ENCODE measurements at regions not wholly inside any gene's neighbourhood (a gene's known extent, or its start where the extent isn't known, plus 50 kb on each side); places are given as distances from the start of the nearest gene placed in this dataset.

DNA sequence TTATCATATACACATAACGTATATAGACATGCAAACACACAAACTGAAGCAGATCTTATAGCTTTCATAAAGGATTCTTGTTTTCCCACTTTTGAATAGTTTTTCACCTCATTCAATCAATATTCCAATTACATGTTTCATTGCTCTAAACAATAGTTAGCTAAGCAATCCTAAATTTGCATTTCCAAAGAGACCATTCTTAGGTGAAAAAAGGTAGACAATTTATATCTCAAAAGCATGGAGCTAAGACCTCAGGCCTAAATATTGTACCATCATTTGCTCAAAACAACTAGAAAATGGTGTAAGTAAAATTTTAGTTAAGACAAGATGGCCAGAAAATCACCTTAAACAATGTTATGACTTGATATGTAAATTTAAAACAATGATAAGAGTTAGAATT, 1148.5 kb upstream of the DIAPH2 start:
- DNase-seq (ENCODE audit: low spot score): no peak
- Histone ChIP-seq H3K9ac (ENCODE audit: insufficient read depth, low read depth, low read length) (no peak overlapping the region), H2AFZ (ENCODE audit: low read length) (no peak overlapping the region), H3K27ac (ENCODE audit: extremely low read length, insufficient read depth, low read length) (no peak overlapping the region), H4K20me1 (ENCODE audit: insufficient read depth, low read length) (no peaks in the 10 kb centered on the region), H3K4me2 (ENCODE audit: low read depth, low read length) (no peak overlapping the region), H3K9me3 (ENCODE audit: low read length) (no peaks in the 10 kb centered on the region), H3K36me3 (replicated peaks in 1 of 2; ENCODE audit: control insufficient read depth in 1 of 2, insufficient read depth in 2 of 2, low read length in 2 of 2) (no peaks in the 10 kb centered on the region), H3K27me3 (ENCODE audit: control insufficient read depth in 1 of 2, insufficient read depth in 2 of 2, low read length in 2 of 2) (no peaks in the 10 kb centered on the region), H3K4me3 (replicated peaks in 1 of 3; ENCODE audit: insufficient read depth in 1 of 3, low read depth in 2 of 3, low read length in 3 of 3) (no peak overlapping the region), H3K4me1 (ENCODE audit: insufficient read depth, low read length) (no peaks in the 10 kb centered on the region), H3K79me2 (ENCODE audit: insufficient read depth, low read length) (no peaks in the 10 kb centered on the region)
- ATAC-seq: no peak
- intact Hi-C loops (cut with micrococcal nuclease; ENCODE audit: unreplicated experiment): no loop called here
- FAIRE-seq: no peak
- 0% methylated on average over 1 of the region's 1 CpG for WGBS (ENCODE audit: low lambda C conversion rate)
- CTCF ChIA-PET (ENCODE audit: low intra/inter-chr PET ratio, low total read pairs): no interaction called here
- BruUV-seq (replicated peaks): no TSS peak
- TF ChIP-seq, protein P1, sequence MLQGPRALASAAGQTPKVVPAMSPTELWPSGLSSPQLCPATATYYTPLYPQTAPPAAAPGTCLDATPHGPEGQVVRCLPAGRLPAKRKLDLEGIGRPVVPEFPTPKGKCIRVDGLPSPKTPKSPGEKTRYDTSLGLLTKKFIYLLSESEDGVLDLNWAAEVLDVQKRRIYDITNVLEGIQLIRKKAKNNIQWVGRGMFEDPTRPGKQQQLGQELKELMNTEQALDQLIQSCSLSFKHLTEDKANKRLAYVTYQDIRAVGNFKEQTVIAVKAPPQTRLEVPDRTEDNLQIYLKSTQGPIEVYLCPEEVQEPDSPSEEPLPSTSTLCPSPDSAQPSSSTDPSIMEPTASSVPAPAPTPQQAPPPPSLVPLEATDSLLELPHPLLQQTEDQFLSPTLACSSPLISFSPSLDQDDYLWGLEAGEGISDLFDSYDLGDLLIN (CRISPR knock-in tag; IDR thresholded peaks at IDR 0.05; ENCODE audit: borderline replicate concordance): no peak
- TF ChIP-seq ZNF724P (CRISPR knock-in tag; IDR thresholded peaks at IDR 0.05; ENCODE audit: borderline replicate concordance) (no peak), RFXAP (CRISPR knock-in tag; IDR thresholded peaks at IDR 0.05; ENCODE audit: borderline replicate concordance) (no peak), RBAK (CRISPR knock-in tag; IDR thresholded peaks at IDR 0.05) (no peak), ZNF556 (CRISPR knock-in tag; IDR thresholded peaks at IDR 0.05; ENCODE audit: borderline replicate concordance) (no peak), ZBTB21 (CRISPR knock-in tag; IDR thresholded peaks at IDR 0.05) (no peak), FOSL2 (CRISPR knock-in tag; IDR thresholded peaks at IDR 0.05) (no peak), ZIK1 (CRISPR knock-in tag; IDR thresholded peaks at IDR 0.05; ENCODE audit: borderline replicate concordance, low read depth) (no peak), NBN (conservative IDR thresholded peaks at IDR 0.05) (no peak)
- TF ChIP-seq, protein P2, sequence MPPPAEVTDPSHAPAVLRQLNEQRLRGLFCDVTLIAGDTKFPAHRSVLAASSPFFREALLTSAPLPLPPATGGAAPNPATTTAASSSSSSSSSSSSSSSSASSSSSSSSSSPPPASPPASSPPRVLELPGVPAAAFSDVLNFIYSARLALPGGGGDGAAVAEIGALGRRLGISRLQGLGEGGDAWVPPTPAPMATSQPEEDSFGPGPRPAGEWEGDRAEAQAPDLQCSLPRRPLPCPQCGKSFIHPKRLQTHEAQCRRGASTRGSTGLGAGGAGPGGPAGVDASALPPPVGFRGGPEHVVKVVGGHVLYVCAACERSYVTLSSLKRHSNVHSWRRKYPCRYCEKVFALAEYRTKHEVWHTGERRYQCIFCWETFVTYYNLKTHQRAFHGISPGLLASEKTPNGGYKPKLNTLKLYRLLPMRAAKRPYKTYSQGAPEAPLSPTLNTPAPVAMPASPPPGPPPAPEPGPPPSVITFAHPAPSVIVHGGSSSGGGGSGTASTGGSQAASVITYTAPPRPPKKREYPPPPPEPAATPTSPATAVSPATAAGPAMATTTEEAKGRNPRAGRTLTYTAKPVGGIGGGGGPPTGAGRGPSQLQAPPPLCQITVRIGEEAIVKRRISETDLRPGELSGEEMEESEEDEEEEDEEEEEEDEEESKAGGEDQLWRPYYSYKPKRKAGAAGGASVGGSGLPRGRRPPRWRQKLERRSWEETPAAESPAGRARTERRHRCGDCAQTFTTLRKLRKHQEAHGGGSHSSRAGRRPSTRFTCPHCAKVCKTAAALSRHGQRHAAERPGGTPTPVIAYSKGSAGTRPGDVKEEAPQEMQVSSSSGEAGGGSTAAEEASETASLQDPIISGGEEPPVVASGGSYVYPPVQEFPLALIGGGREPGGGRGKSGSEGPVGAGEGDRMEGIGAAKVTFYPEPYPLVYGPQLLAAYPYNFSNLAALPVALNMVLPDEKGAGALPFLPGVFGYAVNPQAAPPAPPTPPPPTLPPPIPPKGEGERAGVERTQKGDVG (CRISPR knock-in tag; IDR thresholded peaks at IDR 0.05; ENCODE audit: borderline replicate concordance): no peak
- in situ Hi-C loops (cut with HindIII; ENCODE audit: extremely low pct_ligation_motif_present, low pct_unique_long_range_greater_than_20kb): no loop called here
- POLR2A ChIA-PET: no interaction called here

Data from HepG2 (cell line).